Uterus (tissue), 3 donors: ENCODE measurements at regions not wholly inside any gene's neighbourhood (a gene's known extent, or its start where the extent isn't known, plus 50 kb on each side); places are given as distances from the start of the nearest gene placed in this dataset.

Source experiments
- DNase-seq, 2 donors: peaks; one replicate each; pipeline ENCODE4 v3.0.0-alpha.2; 2019 to 2020
- H3K27ac ChIP-seq, 2 donors: fragments of 200-600 bp; sonication (generic); 1 replicate in 1 of 2; 2 replicates in 1 of 2; pipeline ENCODE4 v1.5.1; 2016 to 2018
- H3K27me3 ChIP-seq, 2 donors: fragments of 200-600 bp; sonication (generic); one replicate each; pipeline ENCODE4 v1.5.1; 2018 to 2019; ENCODE audit warnings: control low read depth in 1 of 2
- H3K36me3 ChIP-seq, 2 donors: fragments of 200-600 bp; sonication (generic); one replicate each; pipeline ENCODE4 v1.5.1; 2019; ENCODE audit warnings: control low read depth in 1 of 2
- H3K4me1 ChIP-seq, 2 donors: fragments of 200-600 bp; sonication (generic); one replicate each; pipeline ENCODE4 v1.5.1; 2018 to 2019; ENCODE audit warnings: control low read depth in 1 of 2
- H3K4me3 ChIP-seq, 2 donors: fragments of 200-600 bp; sonication (generic); 1 replicate in 1 of 2; 2 replicates in 1 of 2; pipeline ENCODE4 v1.5.1; 2018 to 2019; ENCODE audit warnings: mild to moderate bottlenecking in 1 of 2
- H3K9me3 ChIP-seq, 2 donors: fragments of 200-600 bp; sonication (generic); one replicate each; pipeline ENCODE4 v1.5.1; 2019; ENCODE audit warnings: control low read depth in 1 of 2
- POLR2A ChIP-seq, 2 donors: fragments of 450-650 bp; IDR thresholded peaks; one replicate each; pipeline ENCODE4 v1.6.1; 2016; ENCODE audit warnings: antibody characterized with exemption in 2 of 2, mild to moderate bottlenecking in 1 of 2, moderate library complexity in 1 of 2
- intact Hi-C: fragments of 100-400 bp; cut with DNase I; formaldehyde crosslinking; loops from one replicate; pipeline ENCODE4 v1.15.1; 2023; ENCODE audit warnings: low total_unique reads
- TF ChIP-seq, protein P1 (sequence below), 4 experiments: fragments of 200-600 bp in 2 of 4; fragments of 450-650 bp in 2 of 4; sonication (generic) in 2 of 4; IDR thresholded peaks; one replicate each; pipeline ENCODE4 v1.5.1; 2016 to 2019; ENCODE audit warnings: antibody characterized with exemption in 4 of 4, mild to moderate bottlenecking in 2 of 4, moderate library complexity in 1 of 4
- donor health status: DM: yes; HTN: yes; CAD: no.

DNA sequence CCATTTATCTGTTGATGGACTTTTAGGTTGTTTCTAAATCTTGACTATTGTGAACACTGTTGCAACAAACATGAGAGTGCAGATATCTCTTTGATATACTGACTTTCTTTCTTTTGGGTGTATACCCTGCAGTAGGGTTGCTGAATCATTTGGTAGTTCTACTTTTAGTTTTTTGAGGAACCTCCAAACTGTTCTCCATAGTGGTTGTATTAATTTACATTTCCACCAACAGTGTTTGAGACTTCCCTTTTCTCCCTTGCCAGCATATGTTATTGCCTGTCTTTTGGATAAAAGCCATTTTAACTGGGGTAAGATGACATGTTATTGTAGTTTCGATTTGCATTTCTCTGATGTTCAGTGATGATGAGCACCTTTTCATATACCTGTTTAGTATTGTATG is 330.0 kb downstream of the DDX10 start:
- Histone ChIP-seq H3K36me3 (no peaks in the 10 kb centered on the region), H3K4me1 (no peaks in the 10 kb centered on the region), H3K27ac (no peak overlapping the region), H3K27me3 (no peaks in the 10 kb centered on the region), H3K4me3 (no peak overlapping the region), H3K9me3 (no peaks in the 10 kb centered on the region)
- TF ChIP-seq, protein P1, sequence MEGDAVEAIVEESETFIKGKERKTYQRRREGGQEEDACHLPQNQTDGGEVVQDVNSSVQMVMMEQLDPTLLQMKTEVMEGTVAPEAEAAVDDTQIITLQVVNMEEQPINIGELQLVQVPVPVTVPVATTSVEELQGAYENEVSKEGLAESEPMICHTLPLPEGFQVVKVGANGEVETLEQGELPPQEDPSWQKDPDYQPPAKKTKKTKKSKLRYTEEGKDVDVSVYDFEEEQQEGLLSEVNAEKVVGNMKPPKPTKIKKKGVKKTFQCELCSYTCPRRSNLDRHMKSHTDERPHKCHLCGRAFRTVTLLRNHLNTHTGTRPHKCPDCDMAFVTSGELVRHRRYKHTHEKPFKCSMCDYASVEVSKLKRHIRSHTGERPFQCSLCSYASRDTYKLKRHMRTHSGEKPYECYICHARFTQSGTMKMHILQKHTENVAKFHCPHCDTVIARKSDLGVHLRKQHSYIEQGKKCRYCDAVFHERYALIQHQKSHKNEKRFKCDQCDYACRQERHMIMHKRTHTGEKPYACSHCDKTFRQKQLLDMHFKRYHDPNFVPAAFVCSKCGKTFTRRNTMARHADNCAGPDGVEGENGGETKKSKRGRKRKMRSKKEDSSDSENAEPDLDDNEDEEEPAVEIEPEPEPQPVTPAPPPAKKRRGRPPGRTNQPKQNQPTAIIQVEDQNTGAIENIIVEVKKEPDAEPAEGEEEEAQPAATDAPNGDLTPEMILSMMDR (IDR thresholded peaks at IDR 0.05), result no peak
- no peak for TF ChIP-seq POLR2A (IDR thresholded peaks at IDR 0.05)
- no peak for DNase-seq
- intact Hi-C loops, result no loop called here

DNA sequence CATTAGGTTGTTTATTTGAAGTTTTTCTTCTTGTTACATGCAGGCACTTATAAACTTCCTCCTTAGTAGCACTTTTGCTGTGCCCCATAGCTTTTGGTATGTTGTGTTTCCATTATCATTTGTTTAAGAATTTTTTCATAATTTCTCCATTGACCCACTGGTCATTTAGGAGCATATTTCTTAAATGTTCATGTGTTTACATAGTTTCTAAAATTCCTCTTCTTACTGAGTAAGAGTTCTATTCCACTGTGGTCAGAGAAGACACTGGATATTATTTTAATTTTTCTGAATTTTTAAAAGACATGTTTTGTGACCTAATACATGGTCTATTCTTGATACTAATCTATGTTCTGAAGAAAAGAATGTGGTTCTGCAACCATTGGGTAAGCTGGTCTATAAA is 333.0 kb downstream of the DDX10 start:
- DNase-seq, result no peak
- TF ChIP-seq POLR2A (IDR thresholded peaks at IDR 0.05), result no peak
- TF ChIP-seq, protein P1 (IDR thresholded peaks at IDR 0.05), result no peak
- H3K4me1 ChIP-seq, result no peaks in the 10 kb centered on the region
- no peak overlapping the region for H3K4me3 ChIP-seq
- no peak overlapping the region for H3K27ac ChIP-seq
- H3K9me3 ChIP-seq, result no peaks in the 10 kb centered on the region
- H3K36me3 ChIP-seq, result no peaks in the 10 kb centered on the region
- H3K27me3 ChIP-seq, result no peaks in the 10 kb centered on the region
- intact Hi-C loops, result no loop called here

DNA sequence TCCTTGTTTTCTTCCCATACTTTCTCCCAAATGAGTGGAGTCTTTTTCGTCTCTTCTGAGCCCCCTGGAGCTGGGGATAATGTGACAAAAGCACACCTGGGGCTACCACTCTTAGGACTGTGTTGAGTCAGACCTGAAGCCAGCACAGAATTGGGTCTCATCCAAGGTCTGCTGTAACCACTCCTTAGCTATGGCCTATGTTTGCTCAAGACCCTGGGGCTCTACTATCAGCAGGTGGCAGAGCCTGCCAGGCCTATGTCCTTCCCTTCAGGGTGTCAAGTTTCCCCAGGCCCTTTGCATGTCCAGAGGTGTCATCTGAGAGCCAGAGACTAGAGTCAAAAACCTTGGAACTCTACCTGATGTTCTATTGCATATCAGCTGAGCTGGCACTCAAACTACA is 335.7 kb downstream of the DDX10 start:
- no peak overlapping the region for H3K27ac ChIP-seq
- no peaks in the 10 kb centered on the region for H3K36me3 ChIP-seq
- DNase-seq, result no peak
- TF ChIP-seq, protein P1 (IDR thresholded peaks at IDR 0.05), result no peak
- no peak for TF ChIP-seq POLR2A (IDR thresholded peaks at IDR 0.05)
- intact Hi-C loops, result no loop called here
- no peaks in the 10 kb centered on the region for H3K27me3 ChIP-seq
- no peaks in the 10 kb centered on the region for H3K9me3 ChIP-seq
- H3K4me3 ChIP-seq, result no peak overlapping the region
- no peaks in the 10 kb centered on the region for H3K4me1 ChIP-seq

DNA sequence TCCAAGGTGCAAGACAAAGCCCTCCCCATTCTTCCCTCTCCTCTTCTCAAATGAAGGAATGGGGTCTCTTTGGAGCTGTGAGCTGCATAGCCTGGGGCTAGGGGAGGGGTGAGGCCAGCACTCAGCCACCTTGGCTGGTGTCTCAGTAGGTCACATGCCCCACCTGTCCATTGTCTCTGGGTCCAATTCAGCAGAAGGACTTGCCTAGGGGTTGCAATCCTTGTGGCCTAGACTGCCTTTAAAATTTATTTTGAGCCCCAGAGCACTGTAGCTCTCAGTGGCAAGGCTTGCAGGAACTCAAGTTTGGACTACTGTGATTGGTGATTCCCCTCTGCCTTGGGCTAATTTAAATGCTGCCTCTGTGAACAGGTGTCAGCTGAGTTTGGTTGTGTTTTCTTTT is 336.7 kb downstream of the DDX10 start:
- H3K36me3 ChIP-seq, result no peaks in the 10 kb centered on the region
- H3K27ac ChIP-seq, result no peak overlapping the region
- no peaks in the 10 kb centered on the region for H3K27me3 ChIP-seq
- no peak overlapping the region for H3K4me3 ChIP-seq
- DNase-seq, result no peak
- intact Hi-C loops, result no loop called here
- H3K9me3 ChIP-seq, result no peaks in the 10 kb centered on the region
- H3K4me1 ChIP-seq, result no peaks in the 10 kb centered on the region
- no peak for TF ChIP-seq POLR2A (IDR thresholded peaks at IDR 0.05)
- TF ChIP-seq, protein P1 (IDR thresholded peaks at IDR 0.05), result no peak

DNA sequence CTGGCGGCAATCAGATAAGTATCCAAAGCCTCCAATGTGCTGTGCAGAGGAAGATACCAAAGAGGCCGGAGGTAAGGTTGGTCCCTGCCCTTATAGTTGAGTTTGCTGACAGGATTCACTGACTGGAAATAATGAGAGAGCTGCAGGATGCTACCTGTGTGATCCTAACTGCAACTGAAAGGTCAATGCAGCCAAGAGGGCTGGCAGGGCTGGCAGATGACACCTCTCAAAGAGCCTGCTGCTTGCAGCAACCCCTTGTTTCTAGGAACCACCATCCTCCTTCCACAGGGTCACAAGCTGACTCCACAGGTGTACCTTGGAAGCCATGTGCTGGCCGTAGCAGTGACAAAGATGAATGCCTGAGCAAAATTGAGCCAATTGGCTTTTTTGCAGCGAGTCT is 348.1 kb downstream of the DDX10 start:
- no peaks in the 10 kb centered on the region for H3K27me3 ChIP-seq
- no peaks in the 10 kb centered on the region for H3K9me3 ChIP-seq
- intact Hi-C loops, result no loop called here
- no peak for DNase-seq
- no peaks in the 10 kb centered on the region for H3K4me1 ChIP-seq
- no peak overlapping the region for H3K27ac ChIP-seq
- H3K4me3 ChIP-seq, result no peak overlapping the region
- no peak for TF ChIP-seq POLR2A (IDR thresholded peaks at IDR 0.05)
- TF ChIP-seq, protein P1 (IDR thresholded peaks at IDR 0.05), result no peak
- no peaks in the 10 kb centered on the region for H3K36me3 ChIP-seq
